WTC11 (cell line): ENCODE measurements at regions not wholly inside any gene's neighbourhood (a gene's known extent, or its start where the extent isn't known, plus 50 kb on each side); places are given as distances from the start of the nearest gene placed in this dataset.

Source experiments
- ATAC-seq: fragments of 200-7000 bp; cut with Tn5 transposase; 2 replicates; pipeline ENCODE4 v1.10.0; 2021; ENCODE audit warnings: mild to moderate bottlenecking, moderate library complexity
- CTCF ChIA-PET: fragments of 300-600 bp; sonication (Branson Sonifier 250); formaldehyde crosslinking; loops from one replicate; lab custom pipeline; 2021; ENCODE audit warnings: antibody characterized with exemption; lab: Charles Lee
- POLR2A ChIA-PET: fragments of 350-600 bp; sonication (Branson Sonifier 250); formaldehyde crosslinking; loops from one replicate; lab custom pipeline; 2021; ENCODE audit warnings: antibody characterized with exemption; lab: Charles Lee
- DNase-seq: peaks from one replicate; pipeline ENCODE4 v3.0.0; 2021; ENCODE audit warnings: low spot score
- H3K27ac Mint-ChIP-seq: 2 replicates; pipeline ENCODE4 v1.8.0; 2021; ENCODE audit warnings: mixed read lengths
- H3K27me3 Mint-ChIP-seq: 2 replicates; pipeline ENCODE4 v1.8.0; 2021; ENCODE audit warnings: low read depth, mild to moderate bottlenecking, moderate library complexity, mixed read lengths
- H3K36me3 Mint-ChIP-seq: 2 replicates; pipeline ENCODE4 v1.8.0; 2021; ENCODE audit warnings: mixed read lengths
- H3K4me1 Mint-ChIP-seq: 2 replicates; pipeline ENCODE4 v1.8.0; 2022; ENCODE audit warnings: mixed read lengths
- H3K4me3 Mint-ChIP-seq: 2 replicates; pipeline ENCODE4 v1.8.0; 2021; ENCODE audit warnings: mild to moderate bottlenecking, moderate library complexity, mixed read lengths
- H3K9me3 Mint-ChIP-seq: 2 replicates; pipeline ENCODE4 v1.8.0; 2021; ENCODE audit warnings: mixed read lengths
- ARID4B ChIP-seq: sonication (generic); formaldehyde crosslinking; IDR thresholded peaks from 2 replicates; pipeline ENCODE4 v1.8.0; 2023; ENCODE audit warnings: missing genetic modification reagents, mild to moderate bottlenecking, borderline replicate concordance
- FOXJ3 ChIP-seq: sonication (generic); formaldehyde crosslinking; IDR thresholded peaks from 2 replicates; pipeline ENCODE4 v1.9.0; 2021; ENCODE audit warnings: missing genetic modification reagents, mild to moderate bottlenecking, borderline replicate concordance
- GABPB1 ChIP-seq: sonication (generic); formaldehyde crosslinking; IDR thresholded peaks from 2 replicates; pipeline ENCODE4 v1.8.1; 2023; ENCODE audit warnings: mild to moderate bottlenecking, missing genetic modification reagents
- HMGXB4 ChIP-seq: sonication (generic); formaldehyde crosslinking; IDR thresholded peaks from 2 replicates; pipeline ENCODE4 v1.8.1; 2023; ENCODE audit warnings: mild to moderate bottlenecking, moderate library complexity, missing genetic modification reagents
- IRF1 ChIP-seq: sonication (generic); formaldehyde crosslinking; IDR thresholded peaks from 2 replicates; pipeline ENCODE4 v1.8.0; 2023; ENCODE audit warnings: missing genetic modification reagents
- NR2C2 ChIP-seq: sonication (generic); formaldehyde crosslinking; IDR thresholded peaks from 2 replicates; pipeline ENCODE4 v1.8.0; 2022; ENCODE audit warnings: mild to moderate bottlenecking, missing genetic modification reagents
- NR3C1 ChIP-seq: sonication (generic); formaldehyde crosslinking; conservative IDR thresholded peaks from 2 replicates; pipeline ENCODE4 v1.8.1; 2023; ENCODE audit warnings: low read depth, mild to moderate bottlenecking, missing genetic modification reagents
- PRRX2 ChIP-seq: fragments of 250-450 bp; sonication (Bioruptor Pico); IDR thresholded peaks from 2 replicates; pipeline ENCODE4 v1.8.0; 2021; ENCODE audit warnings: mild to moderate bottlenecking
- ZBTB21 ChIP-seq: sonication (generic); formaldehyde crosslinking; IDR thresholded peaks from 2 replicates; pipeline ENCODE4 v1.8.1; 2023; ENCODE audit warnings: mild to moderate bottlenecking, missing genetic modification reagents, borderline replicate concordance
- ZNF138 ChIP-seq: sonication (generic); formaldehyde crosslinking; conservative IDR thresholded peaks from 2 replicates; pipeline ENCODE4 v1.8.1; 2022; ENCODE audit warnings: mild to moderate bottlenecking, moderate library complexity, missing genetic modification reagents
- ZNF671 ChIP-seq: fragments of 250-450 bp; sonication (Bioruptor Pico); IDR thresholded peaks from 2 replicates; pipeline ENCODE4 v1.8.0; 2021; ENCODE audit warnings: mild to moderate bottlenecking
- TF ChIP-seq, protein P1 (sequence below): sonication (generic); formaldehyde crosslinking; IDR thresholded peaks from 2 replicates; pipeline ENCODE4 v1.8.1; 2022; ENCODE audit warnings: low read depth, missing genetic modification reagents, borderline replicate concordance
- TF ChIP-seq, protein P2 (sequence below): fragments of 250-450 bp; sonication (Bioruptor Pico); IDR thresholded peaks from 2 replicates; pipeline ENCODE4 v1.9.0; 2021; ENCODE audit warnings: mild to moderate bottlenecking
- TF ChIP-seq, protein P3 (sequence below): sonication (generic); formaldehyde crosslinking; IDR thresholded peaks from 2 replicates; pipeline ENCODE4 v1.8.1; 2023; ENCODE audit warnings: mild to moderate bottlenecking, missing genetic modification reagents

DNA sequence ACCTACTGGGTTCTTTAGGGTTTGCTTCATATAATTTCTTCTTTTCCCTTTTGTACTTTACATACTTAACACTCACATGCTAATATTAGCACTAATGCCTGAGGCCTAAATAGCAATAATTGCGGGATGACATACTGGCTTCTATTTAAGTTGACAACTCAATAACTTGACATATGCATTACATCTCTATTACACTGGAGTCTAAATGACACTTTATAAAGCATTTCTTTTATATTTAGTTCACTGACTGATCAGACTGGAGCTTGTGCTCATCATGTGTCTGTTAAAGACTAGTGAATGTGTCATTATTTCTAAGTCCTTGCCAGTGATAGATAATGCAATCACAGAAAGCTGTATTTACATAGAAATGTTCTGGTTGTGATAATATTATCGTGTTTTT, 472.1 kb upstream of the SEMA3A start (continued):
- TF ChIP-seq, protein P1, sequence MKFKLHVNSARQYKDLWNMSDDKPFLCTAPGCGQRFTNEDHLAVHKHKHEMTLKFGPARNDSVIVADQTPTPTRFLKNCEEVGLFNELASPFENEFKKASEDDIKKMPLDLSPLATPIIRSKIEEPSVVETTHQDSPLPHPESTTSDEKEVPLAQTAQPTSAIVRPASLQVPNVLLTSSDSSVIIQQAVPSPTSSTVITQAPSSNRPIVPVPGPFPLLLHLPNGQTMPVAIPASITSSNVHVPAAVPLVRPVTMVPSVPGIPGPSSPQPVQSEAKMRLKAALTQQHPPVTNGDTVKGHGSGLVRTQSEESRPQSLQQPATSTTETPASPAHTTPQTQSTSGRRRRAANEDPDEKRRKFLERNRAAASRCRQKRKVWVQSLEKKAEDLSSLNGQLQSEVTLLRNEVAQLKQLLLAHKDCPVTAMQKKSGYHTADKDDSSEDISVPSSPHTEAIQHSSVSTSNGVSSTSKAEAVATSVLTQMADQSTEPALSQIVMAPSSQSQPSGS = no peak
- TF ChIP-seq ZNF138 = no peak
- TF ChIP-seq NR2C2 (CRISPR knock-in tag) = no peak
- TF ChIP-seq NR3C1 = no peak
- TF ChIP-seq, protein P2, sequence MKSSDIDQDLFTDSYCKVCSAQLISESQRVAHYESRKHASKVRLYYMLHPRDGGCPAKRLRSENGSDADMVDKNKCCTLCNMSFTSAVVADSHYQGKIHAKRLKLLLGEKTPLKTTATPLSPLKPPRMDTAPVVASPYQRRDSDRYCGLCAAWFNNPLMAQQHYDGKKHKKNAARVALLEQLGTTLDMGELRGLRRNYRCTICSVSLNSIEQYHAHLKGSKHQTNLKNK = no peak
- TF ChIP-seq ZBTB21 (CRISPR knock-in tag) = no peak
- no peak for TF ChIP-seq HMGXB4
- no peak for TF ChIP-seq PRRX2 (CRISPR knock-in tag)
- TF ChIP-seq, protein P3, sequence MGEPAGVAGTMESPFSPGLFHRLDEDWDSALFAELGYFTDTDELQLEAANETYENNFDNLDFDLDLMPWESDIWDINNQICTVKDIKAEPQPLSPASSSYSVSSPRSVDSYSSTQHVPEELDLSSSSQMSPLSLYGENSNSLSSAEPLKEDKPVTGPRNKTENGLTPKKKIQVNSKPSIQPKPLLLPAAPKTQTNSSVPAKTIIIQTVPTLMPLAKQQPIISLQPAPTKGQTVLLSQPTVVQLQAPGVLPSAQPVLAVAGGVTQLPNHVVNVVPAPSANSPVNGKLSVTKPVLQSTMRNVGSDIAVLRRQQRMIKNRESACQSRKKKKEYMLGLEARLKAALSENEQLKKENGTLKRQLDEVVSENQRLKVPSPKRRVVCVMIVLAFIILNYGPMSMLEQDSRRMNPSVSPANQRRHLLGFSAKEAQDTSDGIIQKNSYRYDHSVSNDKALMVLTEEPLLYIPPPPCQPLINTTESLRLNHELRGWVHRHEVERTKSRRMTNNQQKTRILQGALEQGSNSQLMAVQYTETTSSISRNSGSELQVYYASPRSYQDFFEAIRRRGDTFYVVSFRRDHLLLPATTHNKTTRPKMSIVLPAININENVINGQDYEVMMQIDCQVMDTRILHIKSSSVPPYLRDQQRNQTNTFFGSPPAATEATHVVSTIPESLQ = no peak
- TF ChIP-seq FOXJ3 (CRISPR knock-in tag) = no peak
- TF ChIP-seq, all 79 proteins: peak for 0

DNA sequence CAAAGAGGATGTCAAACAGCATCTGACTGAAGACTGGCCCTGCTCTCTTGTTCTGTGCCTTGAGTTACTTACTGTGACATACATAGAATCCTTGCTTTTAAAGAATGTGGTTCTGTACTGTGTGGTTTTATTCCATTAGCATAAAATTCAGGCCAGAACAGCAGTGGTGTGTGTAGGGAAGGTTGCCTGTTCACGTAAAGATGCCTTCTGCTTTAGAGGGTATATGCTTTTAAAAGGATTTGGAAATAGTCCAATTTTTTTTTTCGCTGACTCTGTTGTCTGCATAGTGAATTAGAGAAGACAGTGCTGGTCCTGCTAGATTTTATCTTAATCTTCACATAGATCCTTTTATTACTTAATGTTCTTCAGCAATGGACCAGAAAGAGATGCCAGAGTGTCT, 470.8 kb upstream of the SEMA3A start:
- CTCF ChIA-PET = no interaction called here
- H3K27ac Mint-ChIP-seq = no peak overlapping the region
- DNase-seq = no peak
- POLR2A ChIA-PET = no interaction called here
- no peaks in the 10 kb centered on the region for H3K27me3 Mint-ChIP-seq
- H3K36me3 Mint-ChIP-seq = no peaks in the 10 kb centered on the region
- H3K4me1 Mint-ChIP-seq = peaks cover 13% of the 10 kb centered on the region
- TF ChIP-seq GABPB1 (CRISPR knock-in tag) = no peak
- TF ChIP-seq HMGXB4 = no peak
- no peak for TF ChIP-seq ARID4B
- TF ChIP-seq ZNF671 (CRISPR knock-in tag) = no peak
- TF ChIP-seq IRF1 (CRISPR knock-in tag) = no peak
- TF ChIP-seq, protein P1 = no peak
- no peak overlapping the region for H3K4me3 Mint-ChIP-seq
- no peaks in the 10 kb centered on the region for H3K9me3 Mint-ChIP-seq
- ATAC-seq = no peak
